Endometrium (tissue), 2 donors: ENCODE measurements at regions not wholly inside any gene's neighbourhood (a gene's known extent, or its start where the extent isn't known, plus 50 kb on each side); places are given as distances from the start of the nearest gene placed in this dataset.
A peak's percentile ranks its signal among the peaks of the same experiment; 100 is the strongest.

Source experiments
- FAIRE-seq: peaks from 2 replicates; lab custom pipeline; 2012; peaks lifted over from hg19 to GRCh38; lab: Jason Lieb, UNC
- donor health status: control.
- donor health status: control.

DNA sequence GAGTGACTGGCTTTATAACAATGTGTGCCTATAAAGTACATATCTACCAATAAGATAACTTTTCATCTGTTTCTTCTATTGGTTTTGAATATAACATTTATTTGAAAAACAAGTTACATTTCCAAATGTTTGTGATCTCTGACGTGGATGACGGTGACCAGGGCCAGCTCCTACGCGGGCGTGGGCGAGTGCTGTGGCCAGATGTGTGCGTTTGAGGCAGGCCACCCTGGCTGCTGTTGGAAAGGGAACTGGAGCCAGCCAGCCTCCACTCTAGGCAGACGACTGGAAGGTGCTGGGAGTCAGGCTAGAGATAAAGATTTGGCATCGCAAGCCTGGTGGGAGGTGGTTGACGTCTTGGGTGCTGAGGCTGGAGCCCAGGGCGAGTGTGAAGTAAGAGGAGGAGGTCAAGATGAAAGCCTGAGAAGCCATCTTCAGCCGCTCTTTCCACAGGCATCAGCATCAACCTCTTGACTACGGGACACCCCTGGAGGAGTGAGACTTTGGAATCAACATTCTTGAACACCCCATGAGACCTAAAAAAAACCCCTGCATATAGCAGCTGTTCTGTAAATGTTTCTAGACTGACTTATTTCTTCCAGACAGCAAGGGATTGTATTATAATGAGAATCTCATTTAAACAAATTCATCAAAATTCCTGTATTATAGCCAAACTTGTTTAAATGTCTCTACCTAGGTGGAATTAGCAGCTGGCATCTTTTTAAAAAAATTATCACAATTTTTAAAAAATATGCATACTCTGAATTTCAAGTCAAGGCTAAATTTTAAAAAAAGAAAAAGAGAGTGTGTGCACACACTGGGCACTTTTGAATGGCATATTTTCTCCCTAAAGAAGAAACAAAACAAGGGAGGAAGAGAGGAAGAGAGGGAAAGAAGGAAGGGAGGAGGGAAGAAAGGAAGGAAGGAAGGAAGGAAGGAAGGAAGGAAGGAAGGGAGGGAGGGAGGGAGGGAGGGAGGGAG lies 112.5 kb upstream of the SLC44A3 start:
- peak; percentile 99 for FAIRE-seq

DNA sequence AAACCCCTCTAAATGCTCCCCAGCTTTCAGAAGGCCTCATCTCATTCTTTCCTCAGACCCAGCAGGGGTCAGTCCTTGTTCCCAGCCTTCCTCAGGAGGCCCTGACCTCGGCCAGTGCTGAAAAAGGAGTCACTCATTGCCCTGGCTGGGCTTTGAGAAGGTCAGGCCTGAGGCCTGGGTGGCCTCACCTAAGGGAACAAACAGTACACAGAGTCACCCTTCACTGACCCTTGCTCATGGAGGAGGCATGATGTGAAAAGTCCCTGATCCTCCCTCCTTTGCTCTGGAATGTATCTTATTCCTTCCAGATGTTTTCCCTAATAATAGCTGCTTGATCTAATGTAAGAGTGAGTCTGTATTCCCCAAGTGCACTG lies 117.7 kb upstream of the SLC44A3 start:
- peak; percentile 92 for FAIRE-seq

DNA sequence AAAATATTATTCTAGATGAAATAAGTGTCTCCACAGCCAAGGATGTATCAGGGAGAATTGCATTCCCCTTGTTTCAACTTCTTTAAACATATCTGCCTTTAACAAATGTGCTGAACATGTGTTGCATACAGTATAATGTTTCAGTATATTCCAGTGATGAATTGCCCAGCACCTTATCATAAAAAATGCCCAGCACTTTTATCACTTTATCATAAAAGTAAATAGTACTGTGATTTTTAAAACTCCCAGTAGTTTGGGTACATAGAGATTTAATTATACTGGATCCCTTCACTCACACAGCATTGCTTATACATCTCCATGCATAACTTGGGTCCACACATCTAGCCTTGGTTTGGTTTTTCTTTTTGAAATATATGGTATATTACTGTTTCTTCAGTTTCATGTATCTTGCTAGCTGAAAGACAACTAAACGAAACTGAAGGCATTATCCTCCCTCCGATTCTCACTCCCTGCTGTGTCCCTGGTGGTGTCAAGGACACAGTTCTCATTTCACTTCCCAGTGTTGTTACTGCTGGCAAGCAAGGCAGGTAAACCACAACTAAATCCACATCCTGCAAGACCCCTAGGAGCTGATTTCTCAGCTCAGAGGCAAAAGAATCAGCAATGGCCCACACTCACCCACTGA lies 118.2 kb upstream of the SLC44A3 start:
- FAIRE-seq = no peak

DNA sequence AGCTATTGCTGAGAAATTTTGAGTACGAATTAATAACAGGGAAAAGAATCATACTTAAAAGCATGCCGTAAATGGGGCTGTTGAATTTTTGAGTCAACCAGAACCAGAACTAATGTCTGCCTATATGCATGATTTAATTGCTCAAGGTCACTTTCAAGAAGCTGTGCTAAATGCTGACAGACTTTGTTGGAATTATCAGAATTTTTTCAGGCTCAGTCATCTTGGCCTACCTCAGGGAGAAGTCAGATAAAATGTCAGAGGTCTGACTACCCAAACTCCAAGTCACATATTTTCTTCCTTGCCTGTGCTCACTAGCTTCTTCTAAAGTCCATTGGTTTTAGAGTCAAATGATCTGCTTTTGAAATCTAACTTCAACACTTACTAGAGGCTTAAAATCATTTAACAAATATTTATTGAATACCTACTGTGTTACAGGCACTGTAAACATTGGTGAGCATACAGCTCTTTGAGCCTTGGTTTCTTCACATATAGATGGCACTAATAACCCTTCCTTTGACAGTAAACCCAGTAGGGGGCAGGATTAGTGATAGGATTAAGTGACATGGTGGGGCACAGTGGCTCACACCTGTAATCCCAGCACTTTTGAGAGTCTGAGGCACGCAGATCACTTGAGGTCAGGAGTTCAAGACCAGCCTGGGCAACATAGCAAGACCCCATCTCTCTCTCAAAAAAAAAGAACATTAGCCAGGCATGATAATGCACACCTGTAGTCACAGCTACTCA lies 121.2 kb upstream of the SLC44A3 start:
- no peak for FAIRE-seq

DNA sequence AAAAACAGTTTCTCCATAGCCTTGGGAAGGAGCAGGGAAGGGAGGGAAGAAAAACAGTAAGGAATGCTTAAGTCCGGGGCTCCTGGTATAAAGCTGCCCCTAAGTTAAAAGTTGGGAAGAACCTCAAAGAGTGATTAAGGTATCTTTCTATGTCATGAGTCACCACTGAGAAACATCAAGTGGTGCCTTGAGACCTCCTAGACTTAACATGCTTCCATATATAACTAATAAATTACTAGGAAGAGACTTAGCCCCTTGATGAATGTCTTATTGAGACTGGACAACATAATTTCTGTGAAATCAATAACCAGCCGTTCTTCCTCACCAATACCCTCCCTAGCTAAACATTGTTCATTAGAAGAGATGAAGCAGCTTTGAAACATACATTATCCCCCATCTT lies 121.8 kb upstream of the SLC44A3 start:
- no peak for FAIRE-seq

DNA sequence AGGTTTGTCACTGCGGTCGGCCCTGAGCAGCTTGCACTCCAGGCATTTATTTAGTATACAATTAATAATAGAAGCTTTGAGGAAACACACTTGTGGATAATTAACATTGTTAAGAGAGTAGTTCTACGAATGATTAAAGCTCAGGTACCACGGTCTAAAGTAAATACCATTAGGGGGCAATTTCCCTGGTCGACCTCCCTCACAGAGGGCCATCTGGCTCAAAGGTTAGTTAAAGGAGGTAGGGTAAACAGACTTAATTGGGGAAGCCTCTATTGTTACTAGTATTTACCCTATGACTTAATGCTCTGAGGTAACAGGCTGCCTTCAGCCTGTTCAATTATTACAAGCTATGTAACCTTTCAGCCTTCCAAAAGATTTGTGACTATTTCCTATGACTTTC lies 122.3 kb upstream of the SLC44A3 start:
- FAIRE-seq = no peak

DNA sequence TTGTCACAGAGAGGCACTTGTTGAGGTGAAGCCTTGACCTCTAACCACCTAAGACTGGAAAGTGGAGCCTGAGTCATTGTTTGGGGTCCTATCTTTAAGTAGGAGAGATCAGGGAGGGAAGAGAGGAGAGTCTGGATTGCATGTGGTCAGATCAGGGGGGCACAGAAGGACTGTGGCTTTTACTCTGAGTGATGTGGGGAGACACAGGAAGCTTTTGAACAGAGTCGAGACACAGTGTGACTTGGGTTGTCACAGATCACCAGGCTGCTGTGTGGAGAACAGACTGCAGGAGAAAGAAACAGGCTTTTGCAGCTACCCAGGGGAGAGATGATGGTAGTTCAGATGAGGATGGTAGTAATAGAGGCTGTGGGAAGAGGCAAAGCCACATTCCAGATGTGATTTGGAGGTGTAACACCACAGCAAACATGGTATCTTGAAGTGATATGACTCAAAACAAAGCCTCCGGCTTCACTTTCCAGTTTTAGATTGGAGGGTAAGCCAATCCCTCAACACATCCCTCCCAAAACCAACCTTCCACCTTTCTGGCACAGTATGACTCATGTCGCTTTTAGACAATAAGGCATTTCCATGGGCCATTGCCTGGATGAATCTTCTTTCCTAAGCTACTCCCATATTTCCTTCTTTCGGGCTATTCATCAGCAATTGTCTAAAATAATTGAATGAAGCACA lies 125.8 kb upstream of the SLC44A3 start:
- FAIRE-seq = no peak

DNA sequence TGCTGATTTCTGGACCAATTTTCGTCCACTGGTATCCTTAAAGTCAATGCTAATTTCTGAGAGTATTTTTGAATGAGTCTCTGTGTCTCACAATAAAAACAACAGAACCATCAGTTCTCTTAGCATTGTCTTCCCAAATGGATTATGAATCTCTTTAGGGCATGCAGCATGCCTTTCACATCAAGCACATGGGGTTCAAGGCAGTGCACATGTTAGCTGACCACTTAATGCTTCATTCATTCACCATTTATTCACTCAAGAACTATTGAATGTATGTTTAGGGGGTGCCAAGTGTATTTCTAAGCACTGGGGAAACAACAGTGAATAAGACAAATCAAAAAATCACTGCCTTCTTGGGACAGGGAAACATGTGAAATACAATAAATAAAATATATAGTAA lies 126.7 kb upstream of the SLC44A3 start:
- no peak for FAIRE-seq

DNA sequence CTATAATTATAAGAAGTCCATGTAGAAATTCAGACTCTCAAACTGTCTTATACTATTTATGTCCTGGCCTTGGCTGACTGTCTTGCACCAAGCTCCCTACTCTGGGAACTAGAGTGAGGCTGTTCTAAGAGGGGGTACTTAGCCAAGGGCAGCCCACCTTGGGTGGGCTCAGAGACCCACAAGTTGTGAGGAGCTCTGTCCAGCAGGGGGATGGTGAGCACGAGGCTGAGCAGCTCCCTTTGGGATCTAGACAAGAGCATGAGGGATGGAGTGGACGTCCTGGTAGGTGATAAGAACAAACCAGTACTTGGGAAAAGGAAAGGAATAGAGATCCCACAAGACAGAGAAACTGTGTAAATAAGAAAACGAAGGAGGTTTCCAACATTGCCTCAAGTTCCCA lies 127.1 kb upstream of the SLC44A3 start:
- FAIRE-seq = no peak

DNA sequence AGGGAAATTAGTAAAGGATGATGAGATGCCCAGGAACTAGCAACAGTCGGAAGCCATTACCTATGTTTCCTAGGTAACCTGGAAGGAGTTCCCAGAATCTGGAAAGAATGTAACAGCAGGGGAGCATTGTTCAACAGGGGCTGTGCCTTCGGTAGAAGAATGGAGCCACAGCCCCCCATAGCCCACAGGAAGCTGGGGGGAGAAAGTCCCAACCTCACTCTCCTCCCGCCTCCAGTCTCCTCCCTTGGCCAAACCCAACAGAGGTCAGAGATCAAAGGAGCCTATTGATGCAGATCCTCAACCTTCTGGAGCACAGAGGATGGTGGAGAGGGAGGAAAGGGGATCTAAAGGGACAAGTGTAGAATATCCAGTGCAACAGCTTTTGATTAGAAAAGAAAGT lies 131.5 kb upstream of the SLC44A3 start:
- FAIRE-seq = no peak

DNA sequence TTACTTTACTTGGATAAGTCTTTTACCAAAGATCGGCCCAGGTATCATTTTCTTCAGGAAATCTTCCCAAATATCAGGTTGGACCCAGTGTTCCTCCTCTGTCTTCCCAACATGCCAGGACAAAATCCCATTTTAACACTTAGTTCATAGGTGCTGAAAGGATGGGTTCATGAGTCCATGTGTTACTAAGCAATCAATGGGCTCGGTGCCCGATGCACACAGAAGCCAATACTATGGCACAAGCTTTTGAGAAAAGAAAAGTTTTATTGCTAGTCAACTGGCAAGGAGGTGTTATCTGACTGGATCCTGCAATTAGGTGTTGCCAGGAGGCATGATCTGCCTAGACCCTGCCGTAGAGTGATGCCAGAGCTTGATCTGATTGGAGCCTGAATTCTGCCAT lies 133.3 kb upstream of the SLC44A3 start:
- FAIRE-seq = no peak

DNA sequence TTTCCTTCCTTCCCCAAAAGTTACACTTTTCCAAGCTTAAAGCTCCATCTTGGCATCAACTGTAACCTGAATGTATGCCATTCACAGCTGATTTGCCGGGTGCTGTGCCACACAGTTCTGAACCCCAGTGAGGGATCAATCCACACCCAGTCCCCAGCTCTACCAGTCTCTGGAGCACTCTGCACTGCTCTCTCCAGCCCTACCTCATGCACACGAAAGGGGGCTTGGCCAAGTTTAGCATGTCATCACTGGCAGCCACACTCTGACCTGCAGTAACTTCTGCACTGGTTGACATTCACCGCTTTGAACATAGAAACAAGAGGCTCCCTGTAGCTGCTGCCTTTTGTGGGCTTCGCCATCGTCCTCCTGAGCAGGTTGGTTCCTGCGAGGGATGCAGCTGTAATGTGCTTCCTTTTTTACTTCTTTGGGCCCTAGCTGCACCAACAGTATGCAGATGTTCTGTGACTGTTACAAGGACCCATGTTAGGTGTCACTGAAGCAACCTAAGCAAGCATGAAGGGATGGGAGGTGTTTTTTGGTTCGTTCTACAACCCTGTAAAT lies 135.4 kb upstream of the SLC44A3 start:
- no peak for FAIRE-seq

DNA sequence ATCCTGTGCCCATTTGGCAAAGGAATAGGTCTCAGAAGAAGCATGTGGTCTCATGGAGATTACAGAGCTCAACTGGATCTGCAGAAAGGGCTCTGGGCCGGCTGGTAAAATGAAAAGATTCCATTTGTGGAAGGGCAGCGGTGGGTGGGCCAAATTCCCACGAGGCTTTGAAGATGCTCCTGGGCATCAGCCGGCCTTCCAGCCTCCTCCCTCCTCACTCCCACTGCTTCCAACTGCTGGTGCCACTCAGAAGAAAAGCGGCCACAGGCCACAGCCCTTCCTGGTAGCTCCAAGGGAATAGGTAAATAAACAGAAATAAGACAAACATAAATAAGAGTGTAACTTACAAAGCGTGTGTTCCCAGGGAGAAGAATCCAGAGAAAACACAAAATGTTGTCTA lies 136.3 kb upstream of the SLC44A3 start:
- no peak for FAIRE-seq

DNA sequence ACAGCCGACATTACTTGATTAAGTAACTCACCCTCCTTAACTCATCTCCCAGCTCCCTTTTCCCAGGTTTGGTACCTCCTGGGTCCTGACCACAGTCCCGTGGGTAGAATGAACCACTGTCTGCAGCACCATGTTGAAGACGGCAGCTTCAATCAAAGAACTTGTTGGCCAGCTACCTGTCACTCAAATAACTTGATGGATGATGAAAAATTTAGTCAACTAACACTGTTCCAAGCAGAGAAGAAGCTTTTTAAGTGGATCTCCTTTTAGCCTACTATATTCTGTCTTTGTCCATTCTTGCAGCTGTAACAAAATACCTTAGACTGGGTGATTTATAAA lies 138.4 kb upstream of the F3 start:
- FAIRE-seq = no peak

DNA sequence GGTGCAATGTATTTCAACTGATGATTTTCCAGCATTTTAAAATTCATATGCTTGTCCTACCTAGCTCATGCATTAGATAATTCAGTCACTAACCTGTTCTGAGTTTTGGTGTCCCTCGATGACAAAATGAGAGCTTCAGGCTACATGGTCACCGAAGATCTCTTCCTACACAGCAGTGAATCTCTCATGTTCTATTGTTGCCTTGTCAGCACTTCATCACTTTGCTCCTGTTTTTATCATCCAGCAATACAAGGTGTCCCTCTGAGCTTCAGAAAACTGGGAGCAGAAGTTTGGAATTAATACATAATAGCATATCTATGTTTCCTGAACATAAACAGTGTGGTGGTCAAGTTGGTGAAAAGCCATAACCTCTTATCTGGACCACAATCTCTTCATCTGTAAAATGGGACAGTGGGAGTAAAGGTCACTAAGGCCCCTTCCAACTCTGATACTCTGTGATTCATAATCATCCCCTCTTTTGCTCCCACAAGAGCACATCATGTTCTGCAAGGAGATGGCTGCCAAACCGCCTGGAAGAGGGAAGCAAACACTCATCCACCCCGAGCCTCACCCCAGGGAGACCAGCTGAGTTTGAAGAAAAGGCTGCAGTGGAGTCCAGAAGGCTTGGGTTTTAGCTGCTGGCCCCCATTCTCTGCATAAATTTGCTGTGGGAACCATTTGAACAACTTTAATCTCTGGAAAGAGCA lies 137.9 kb upstream of the F3 start:
- no peak for FAIRE-seq

DNA sequence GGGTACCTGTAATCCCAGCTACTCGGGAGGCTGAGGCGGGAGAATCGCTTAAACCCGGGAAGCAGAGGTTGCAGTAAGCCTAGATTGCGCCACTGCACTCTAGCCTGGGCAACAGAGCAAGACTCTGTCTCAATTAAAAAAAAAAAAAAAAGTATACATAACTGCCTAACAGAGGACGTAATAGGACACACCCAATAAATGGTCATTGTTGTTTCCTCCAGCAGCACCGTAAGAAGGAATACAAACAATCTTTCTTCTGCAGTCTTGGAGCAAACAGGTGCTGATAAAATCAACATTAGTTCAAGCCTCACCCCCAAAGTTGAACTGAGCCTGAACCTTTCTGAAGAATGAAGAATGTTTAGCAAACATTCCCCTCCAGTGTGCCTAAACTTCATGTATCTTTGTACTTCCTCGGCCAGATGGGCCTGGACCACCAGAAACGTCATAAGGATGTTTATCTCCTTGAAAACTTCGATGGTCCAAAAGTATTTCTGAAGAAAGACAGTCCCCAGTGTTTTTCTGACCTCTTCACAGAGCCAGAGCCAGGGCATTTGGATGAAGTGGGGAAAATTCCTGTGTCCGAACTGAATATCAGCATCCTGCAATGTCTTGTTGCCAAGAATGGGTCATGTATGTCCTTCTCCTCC lies 136.8 kb upstream of the F3 start:
- peak; percentile 94 for FAIRE-seq

DNA sequence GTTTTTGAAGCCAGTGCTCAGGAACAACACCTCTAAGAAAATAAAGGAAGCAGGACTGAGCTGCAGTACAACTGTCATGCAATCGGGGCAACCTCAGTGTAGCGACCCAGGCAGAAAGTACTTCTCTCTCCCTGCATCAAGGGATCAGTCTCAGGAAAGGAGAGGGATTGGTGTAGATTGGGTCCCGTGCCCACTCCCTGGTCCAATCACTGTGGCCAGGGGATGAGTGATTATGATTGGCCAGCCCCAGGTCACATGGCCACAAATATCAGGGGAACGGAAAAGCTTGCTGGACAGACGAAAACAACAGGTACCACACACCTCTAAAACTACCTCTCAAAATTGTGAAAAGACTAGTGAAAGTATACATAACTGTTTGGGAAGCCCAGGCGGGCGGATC lies 136.2 kb upstream of the F3 start:
- FAIRE-seq = no peak

DNA sequence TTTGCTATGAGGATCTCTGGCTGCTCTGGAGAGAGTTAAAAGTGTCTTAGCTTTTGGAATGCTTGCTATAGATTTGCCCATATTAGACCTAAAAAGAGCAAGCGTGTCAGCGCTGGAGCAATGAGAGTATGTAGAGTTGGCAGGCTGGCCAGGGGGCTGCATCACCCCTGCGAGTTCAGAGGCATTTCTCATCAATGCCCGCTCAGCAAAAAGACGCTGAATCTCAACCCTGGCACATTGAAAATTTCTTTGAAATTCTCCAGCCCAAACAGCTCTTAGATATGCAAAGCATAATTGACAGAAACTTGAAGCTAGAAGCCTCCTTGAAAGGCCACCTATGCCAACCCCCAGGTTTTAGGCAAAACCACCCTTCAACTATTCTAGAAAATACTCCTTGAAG lies 135.5 kb upstream of the F3 start:
- FAIRE-seq = no peak

DNA sequence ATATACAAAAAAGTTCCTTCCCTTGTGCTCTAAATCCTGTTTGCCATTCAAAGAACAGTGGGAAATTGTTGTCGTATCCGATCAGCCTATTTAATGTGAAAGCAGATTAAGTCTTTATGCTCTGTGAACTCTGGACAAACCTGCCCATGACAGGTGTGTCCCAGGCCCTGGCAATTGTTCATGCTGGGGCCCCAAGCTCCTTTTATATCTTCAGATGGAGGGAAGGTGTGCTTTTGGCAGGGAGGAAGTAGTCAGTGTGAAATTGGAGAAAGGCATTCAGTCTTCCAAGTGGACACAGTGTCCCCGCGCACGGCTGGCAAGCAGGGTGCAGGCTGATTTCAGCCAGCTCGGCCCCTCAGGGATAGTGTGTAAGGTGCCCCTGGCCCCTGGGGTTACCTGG lies 135.1 kb upstream of the F3 start:
- FAIRE-seq = peak; percentile 58

DNA sequence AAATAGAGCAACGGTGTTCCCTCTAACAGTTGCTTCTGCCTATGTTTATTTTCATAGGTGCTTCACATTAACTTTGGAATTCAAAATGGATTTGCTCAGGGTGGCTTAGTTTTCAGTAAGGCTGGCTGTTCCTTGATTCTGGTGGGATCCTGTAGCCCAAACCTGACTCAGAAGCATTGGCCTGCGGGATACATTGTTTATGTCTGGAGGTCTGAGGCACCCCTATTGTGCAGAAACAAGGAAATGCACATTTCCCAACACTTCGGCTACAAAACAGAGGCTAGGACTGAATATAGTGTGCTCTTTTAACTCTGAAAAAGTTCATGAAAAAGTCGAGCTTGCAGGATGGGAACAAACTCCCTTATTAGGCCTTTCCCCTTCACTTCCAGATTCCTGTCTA lies 133.8 kb upstream of the F3 start:
- no peak for FAIRE-seq

DNA sequence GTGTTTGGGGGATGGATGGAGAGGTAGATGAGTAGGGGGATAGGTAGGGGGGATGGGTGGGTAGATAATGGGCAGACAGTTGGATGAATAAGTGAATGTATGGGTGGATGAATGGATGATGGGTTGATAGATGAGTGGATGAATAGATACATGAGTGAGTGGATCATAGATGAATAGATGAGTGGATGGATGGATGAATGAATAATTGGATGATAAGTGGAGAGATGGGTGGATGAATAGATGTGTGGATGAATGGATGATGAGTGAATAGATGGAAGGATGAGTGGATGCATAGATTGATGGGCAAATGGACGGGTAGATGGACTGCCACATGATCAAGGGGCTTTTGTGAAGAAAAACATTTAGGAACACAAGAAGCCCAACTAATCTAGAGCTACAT lies 133.3 kb upstream of the F3 start:
- no peak for FAIRE-seq
